ENCODE measurements at regions not wholly inside any gene's neighbourhood (a gene's known extent, or its start where the extent isn't known, plus 50 kb on each side); places are given as distances from the start of the nearest gene placed in this dataset.

GRCh38 chr13:38262211-38262610, 87.4 kb upstream of the UFM1 start:
- TF ChIP-seq CTCF (IDR thresholded peaks at IDR 0.05) (no peak), POLR2A (IDR thresholded peaks at IDR 0.05) (no peak)

Data from adrenal gland (tissue), 5 donors.